SK-N-DZ (cell line): ENCODE measurements at regions not wholly inside any gene's neighbourhood (a gene's known extent, or its start where the extent isn't known, plus 50 kb on each side); places are given as distances from the start of the nearest gene placed in this dataset.
"Not testable (repeated sequence)": the region's sequence is repeated elsewhere in the genome, so short reads cannot be mapped to it uniquely, and the experiment has no call there.

Experiments used
- DNase-seq: peaks from one replicate; pipeline ENCODE4 v3.0.0-alpha.2; 2015; ENCODE audit warnings: low spot score

GRCh38 chr19:33866696-33867095 lies 70.0 kb downstream of the KCTD15 start:
- no peak for DNase-seq

GRCh38 chr19:33868076-33868735 lies 71.5 kb downstream of the KCTD15 start:
- DNase-seq = no peak

- no peak for DNase-seq
Observed at GRCh38 chr19:33868788-33869412, 72.2 kb downstream of the KCTD15 start.

- DNase-seq = not testable (repeated sequence)
Observed at GRCh38 chr19:33870298-33870932, 73.7 kb downstream of the KCTD15 start.

- no peak for DNase-seq
Observed at GRCh38 chr19:33871605-33872004, 74.9 kb downstream of the KCTD15 start.

- no peak for DNase-seq
Observed at GRCh38 chr19:33872445-33873320, 76.0 kb downstream of the KCTD15 start.

GRCh38 chr19:33875071-33875470 lies 78.4 kb downstream of the KCTD15 start:
- DNase-seq = no peak

- no peak for DNase-seq
Observed at GRCh38 chr19:33876192-33876591, 79.5 kb downstream of the KCTD15 start.

GRCh38 chr19:33878030-33878544 lies 81.4 kb downstream of the KCTD15 start:
- no peak for DNase-seq

GRCh38 chr19:33878910-33879810 lies 82.5 kb downstream of the KCTD15 start:
- DNase-seq = no peak

- DNase-seq = no peak
Observed at GRCh38 chr19:33879818-33880575, 83.3 kb downstream of the KCTD15 start.

GRCh38 chr19:33883859-33884519 lies 87.3 kb downstream of the KCTD15 start:
- no peak for DNase-seq

GRCh38 chr19:33885236-33885635 lies 88.6 kb downstream of the KCTD15 start:
- DNase-seq = no peak

- DNase-seq = no peak
Observed at GRCh38 chr19:33887891-33888290, 91.2 kb downstream of the KCTD15 start.

- no peak for DNase-seq
Observed at GRCh38 chr19:33888665-33889064, 92.0 kb downstream of the KCTD15 start.

GRCh38 chr19:33890569-33890968 lies 93.9 kb downstream of the KCTD15 start:
- no peak for DNase-seq

GRCh38 chr19:33891773-33892172 lies 95.1 kb downstream of the KCTD15 start:
- DNase-seq = no peak

GRCh38 chr19:33894787-33895186 lies 98.1 kb downstream of the KCTD15 start:
- DNase-seq = no peak

- no peak for DNase-seq
Observed at GRCh38 chr19:33895366-33895765, 98.7 kb downstream of the KCTD15 start.
